GM12875 (cell line): ENCODE measurements at regions not wholly inside any gene's neighbourhood (a gene's known extent, or its start where the extent isn't known, plus 50 kb on each side); places are given as distances from the start of the nearest gene placed in this dataset.

Experiments
- H3K4me3 ChIP-seq: one replicate; pipeline ENCODE4 v1.5.1; 2011; ENCODE audit warnings: low read depth, low read length, control low read depth
- TF ChIP-seq, protein P1 (sequence below): IDR thresholded peaks from 2 replicates; pipeline ENCODE4 v1.5.1; 2011; ENCODE audit warnings: low read depth, mild to moderate bottlenecking, control low read depth, inconsistent platforms, low read length, moderate library complexity, borderline replicate concordance; ENCODE audit not compliant: insufficient read depth

- TF ChIP-seq, protein P1, sequence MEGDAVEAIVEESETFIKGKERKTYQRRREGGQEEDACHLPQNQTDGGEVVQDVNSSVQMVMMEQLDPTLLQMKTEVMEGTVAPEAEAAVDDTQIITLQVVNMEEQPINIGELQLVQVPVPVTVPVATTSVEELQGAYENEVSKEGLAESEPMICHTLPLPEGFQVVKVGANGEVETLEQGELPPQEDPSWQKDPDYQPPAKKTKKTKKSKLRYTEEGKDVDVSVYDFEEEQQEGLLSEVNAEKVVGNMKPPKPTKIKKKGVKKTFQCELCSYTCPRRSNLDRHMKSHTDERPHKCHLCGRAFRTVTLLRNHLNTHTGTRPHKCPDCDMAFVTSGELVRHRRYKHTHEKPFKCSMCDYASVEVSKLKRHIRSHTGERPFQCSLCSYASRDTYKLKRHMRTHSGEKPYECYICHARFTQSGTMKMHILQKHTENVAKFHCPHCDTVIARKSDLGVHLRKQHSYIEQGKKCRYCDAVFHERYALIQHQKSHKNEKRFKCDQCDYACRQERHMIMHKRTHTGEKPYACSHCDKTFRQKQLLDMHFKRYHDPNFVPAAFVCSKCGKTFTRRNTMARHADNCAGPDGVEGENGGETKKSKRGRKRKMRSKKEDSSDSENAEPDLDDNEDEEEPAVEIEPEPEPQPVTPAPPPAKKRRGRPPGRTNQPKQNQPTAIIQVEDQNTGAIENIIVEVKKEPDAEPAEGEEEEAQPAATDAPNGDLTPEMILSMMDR, result no peak
Measured at GRCh38 chr2:181745796-181746540, 65.7 kb upstream of the NEUROD1 start.

GRCh38 chr2:181746844-181747243, 66.5 kb upstream of the NEUROD1 start:
- no peak overlapping the region for H3K4me3 ChIP-seq
- TF ChIP-seq, protein P1, result no peak

More at GRCh38 chr2:181745796-181746540, 65.7 kb upstream of the NEUROD1 start:
- no peak overlapping the region for H3K4me3 ChIP-seq

DNA sequence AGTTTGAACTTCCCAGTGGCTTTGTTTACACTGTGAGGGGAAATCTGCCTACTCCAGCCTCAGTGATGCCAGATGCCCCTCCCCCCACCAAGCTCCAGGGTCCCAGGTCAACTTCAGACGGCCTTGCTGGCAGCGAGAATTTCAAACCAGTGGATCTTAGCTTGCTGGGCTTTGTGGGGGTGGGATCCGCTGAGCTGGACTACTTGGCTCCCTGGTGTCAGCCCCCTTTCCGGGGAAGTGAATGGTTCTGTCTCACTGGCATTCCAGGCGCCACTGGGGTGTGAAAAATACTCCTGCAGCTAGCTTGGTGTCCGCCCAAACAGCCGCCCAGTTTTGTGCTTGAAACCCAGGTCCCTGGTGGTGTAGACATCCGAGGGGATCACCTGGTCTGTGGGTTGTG, 70.0 kb upstream of the NEUROD1 start:
- TF ChIP-seq, protein P1, result no peak
- H3K4me3 ChIP-seq, result no peak overlapping the region

- H3K4me3 ChIP-seq, result no peak overlapping the region
- TF ChIP-seq, protein P1, result no peak
Measured at GRCh38 chr2:181751266-181752030, 71.1 kb upstream of the NEUROD1 start.

DNA sequence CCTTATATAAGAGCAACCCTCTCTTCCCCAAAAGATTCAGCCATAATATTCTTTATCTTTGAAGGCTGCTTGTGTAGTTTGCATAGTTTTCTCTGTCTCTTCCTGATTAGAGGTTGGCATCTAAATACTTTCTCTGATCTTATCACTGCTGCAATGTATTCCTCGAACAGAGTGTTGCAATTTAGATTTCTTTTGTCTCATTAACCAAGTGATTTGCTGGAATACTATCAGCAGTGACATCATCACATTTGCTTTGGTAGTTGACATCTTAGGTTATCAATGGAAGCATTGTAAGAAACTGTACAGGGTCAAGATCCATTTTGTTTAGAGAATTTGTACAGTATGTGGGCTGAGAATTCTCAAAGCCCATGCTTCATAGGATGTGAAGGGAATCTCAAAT, 72.0 kb upstream of the NEUROD1 start:
- no peak overlapping the region for H3K4me3 ChIP-seq
- TF ChIP-seq, protein P1, result no peak

GRCh38 chr2:181753686-181754085, 73.4 kb upstream of the NEUROD1 start:
- H3K4me3 ChIP-seq, result no peak overlapping the region
- TF ChIP-seq, protein P1, result no peak
